Stimulated activated CD4-positive, alpha-beta T cell treated with anti-CD3 and anti-CD28 coated beads, Interleukin-4, amount 100 ng/mL, for 4 hours (primary cell): ENCODE measurements at regions not wholly inside any gene's neighbourhood (a gene's known extent, or its start where the extent isn't known, plus 50 kb on each side); places are given as distances from the start of the nearest gene placed in this dataset.

ENCODE experiments used
- DNase-seq, 2 experiments: peaks; one replicate each; pipeline ENCODE4 v3.0.0-alpha.2; 2020

- DNase-seq, result no peak
Measured at GRCh38 chr20:59508729-59509128, 95.6 kb upstream of the PHACTR3 start.

- no peak for DNase-seq
Measured at GRCh38 chr20:59512651-59513050, 91.7 kb upstream of the PHACTR3 start.

- no peak for DNase-seq
Measured at GRCh38 chr20:59514554-59514953, 89.8 kb upstream of the PHACTR3 start.

- DNase-seq, result peak in 1 of 2 experiments; percentile 5
Measured at GRCh38 chr20:59515013-59515905, 89.1 kb upstream of the PHACTR3 start.

GRCh38 chr20:59515906-59516209, 88.5 kb upstream of the PHACTR3 start:
- no peak for DNase-seq

GRCh38 chr20:59518881-59519706, 85.2 kb upstream of the PHACTR3 start:
- DNase-seq, result no peak

GRCh38 chr20:59519707-59520014, 84.7 kb upstream of the PHACTR3 start:
- no peak for DNase-seq

- DNase-seq, result no peak
Measured at GRCh38 chr20:59520814-59521213, 83.5 kb upstream of the PHACTR3 start.

GRCh38 chr20:59525500-59526241, 78.7 kb upstream of the PHACTR3 start:
- DNase-seq, result peak in 1 of 2 experiments; percentile 24

GRCh38 chr20:59526242-59527225, 77.8 kb upstream of the PHACTR3 start:
- DNase-seq, result no peak

GRCh38 chr20:59530782-59531181, 73.6 kb upstream of the PHACTR3 start:
- no peak for DNase-seq

GRCh38 chr20:59537991-59538390, 66.3 kb upstream of the PHACTR3 start:
- no peak for DNase-seq

GRCh38 chr20:59547596-59547995, 56.7 kb upstream of the PHACTR3 start:
- DNase-seq, result no peak
